ENCODE measurements at regions not wholly inside any gene's neighbourhood (a gene's known extent, or its start where the extent isn't known, plus 50 kb on each side); places are given as distances from the start of the nearest gene placed in this dataset.

DNA sequence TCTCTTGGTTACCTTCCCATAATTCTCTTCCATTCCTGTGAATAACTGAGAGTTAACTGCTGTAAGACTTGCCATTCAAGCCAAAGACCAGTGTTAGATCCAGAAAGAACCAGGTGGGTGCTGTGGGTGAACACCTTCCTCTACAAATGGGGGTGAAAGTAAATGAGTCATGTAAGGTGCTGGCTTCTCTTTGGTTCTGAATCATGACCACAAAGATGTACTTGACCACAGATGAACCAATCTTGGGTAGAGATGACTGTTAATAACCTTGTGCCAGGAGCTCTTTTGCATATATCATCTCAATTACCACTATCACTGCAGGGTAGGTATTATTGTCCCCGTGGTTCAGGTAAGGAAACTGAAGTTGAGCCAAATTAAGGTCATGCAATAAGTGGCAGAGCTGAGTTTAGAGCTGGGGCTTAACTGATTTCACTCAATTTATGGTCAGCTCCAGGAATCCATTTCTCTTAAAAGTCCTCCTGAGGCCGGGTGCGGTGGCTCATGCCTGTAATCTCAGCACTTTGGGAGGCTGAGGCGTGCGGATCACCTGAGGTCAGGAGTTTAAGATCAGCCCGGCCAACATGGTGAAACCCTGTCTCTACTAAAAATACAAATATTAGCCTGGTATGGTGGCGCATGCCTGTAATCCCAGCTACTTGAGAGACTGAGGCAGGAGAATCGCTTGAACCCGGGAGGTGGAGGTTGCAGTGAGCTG is 244.9 kb upstream of the CXCR4 start:
- no peak overlapping the region for H3K9ac ChIP-seq (ENCODE audit: low read depth in 1 of 2, low read length in 2 of 2)
- H3K36me3 ChIP-seq (ENCODE audit: control insufficient read depth in 2 of 2, insufficient read depth in 2 of 2, low read length in 2 of 2), result no peaks in the 10 kb centered on the region
- no peaks in the 10 kb centered on the region for H3K9me3 ChIP-seq (ENCODE audit: control insufficient read depth in 2 of 2, low read length in 2 of 2)
- no peaks in the 10 kb centered on the region for H3K27me3 ChIP-seq (ENCODE audit: control insufficient read depth in 2 of 2, insufficient read depth in 2 of 2, low read length in 2 of 2)
- no peaks in the 10 kb centered on the region for H3K4me1 ChIP-seq (ENCODE audit: control insufficient read depth in 2 of 2, insufficient read depth in 2 of 2, low read length in 2 of 2)
- no peak overlapping the region for H3K4me3 ChIP-seq (ENCODE audit: low read length in 2 of 2)
- no peak overlapping the region for H3K27ac ChIP-seq (ENCODE audit: low read depth in 2 of 2, low read length in 2 of 2)

DNA sequence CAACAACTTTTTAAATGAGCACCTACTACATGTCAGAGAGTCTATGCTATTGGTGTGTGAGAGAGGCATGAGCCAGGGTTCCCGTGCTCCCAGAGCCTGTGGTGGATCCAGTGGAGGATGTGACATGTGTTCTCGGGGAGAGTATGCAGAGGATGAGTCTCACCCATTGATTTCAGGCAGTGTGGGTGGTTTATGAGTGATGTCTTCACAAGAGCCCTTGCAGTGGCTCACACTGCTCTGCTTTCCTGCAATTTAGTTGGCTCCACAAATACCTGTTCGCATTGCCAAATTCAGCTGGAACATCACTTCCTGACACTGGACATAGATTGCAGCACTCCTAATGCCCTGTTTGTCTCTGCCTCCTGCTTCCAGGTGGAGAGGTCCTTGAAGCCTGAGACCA is 243.6 kb upstream of the CXCR4 start:
- H3K27ac ChIP-seq (ENCODE audit: low read depth in 2 of 2, low read length in 2 of 2), result no peak overlapping the region
- H3K9me3 ChIP-seq (ENCODE audit: control insufficient read depth in 2 of 2, low read length in 2 of 2), result no peaks in the 10 kb centered on the region
- H3K36me3 ChIP-seq (ENCODE audit: control insufficient read depth in 2 of 2, insufficient read depth in 2 of 2, low read length in 2 of 2), result no peaks in the 10 kb centered on the region
- H3K4me1 ChIP-seq (ENCODE audit: control insufficient read depth in 2 of 2, insufficient read depth in 2 of 2, low read length in 2 of 2), result no peaks in the 10 kb centered on the region
- H3K4me3 ChIP-seq (ENCODE audit: low read length in 2 of 2), result no peak overlapping the region
- H3K9ac ChIP-seq (ENCODE audit: low read depth in 1 of 2, low read length in 2 of 2), result no peak overlapping the region
- no peaks in the 10 kb centered on the region for H3K27me3 ChIP-seq (ENCODE audit: control insufficient read depth in 2 of 2, insufficient read depth in 2 of 2, low read length in 2 of 2)

DNA sequence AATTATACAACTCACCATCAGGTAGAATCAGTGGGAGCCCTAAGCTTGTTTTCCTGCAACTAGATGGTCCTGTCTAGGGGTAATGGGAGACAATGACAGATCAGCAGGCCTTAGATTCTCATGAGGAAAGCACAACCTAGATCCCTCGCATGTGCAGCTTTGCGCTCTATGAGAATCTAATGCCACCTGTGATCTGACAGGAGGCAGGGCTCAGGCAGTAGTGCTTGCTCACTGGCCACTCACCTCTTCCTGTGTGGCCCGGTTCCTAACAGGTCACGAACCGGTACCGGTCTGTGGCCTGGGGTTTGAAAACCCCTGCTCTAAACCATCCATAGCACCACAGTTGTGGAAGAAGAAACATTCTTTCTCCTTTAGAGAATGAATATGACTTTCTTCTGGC is 242.8 kb upstream of the CXCR4 start:
- Histone ChIP-seq H3K4me1 (ENCODE audit: control insufficient read depth in 2 of 2, insufficient read depth in 2 of 2, low read length in 2 of 2) (no peaks in the 10 kb centered on the region), H3K4me3 (ENCODE audit: low read length in 2 of 2) (no peak overlapping the region), H3K27ac (ENCODE audit: low read depth in 2 of 2, low read length in 2 of 2) (no peak overlapping the region), H3K9ac (ENCODE audit: low read depth in 1 of 2, low read length in 2 of 2) (no peak overlapping the region), H3K9me3 (ENCODE audit: control insufficient read depth in 2 of 2, low read length in 2 of 2) (no peaks in the 10 kb centered on the region), H3K36me3 (ENCODE audit: control insufficient read depth in 2 of 2, insufficient read depth in 2 of 2, low read length in 2 of 2) (no peaks in the 10 kb centered on the region), H3K27me3 (ENCODE audit: control insufficient read depth in 2 of 2, insufficient read depth in 2 of 2, low read length in 2 of 2) (no peaks in the 10 kb centered on the region)

DNA sequence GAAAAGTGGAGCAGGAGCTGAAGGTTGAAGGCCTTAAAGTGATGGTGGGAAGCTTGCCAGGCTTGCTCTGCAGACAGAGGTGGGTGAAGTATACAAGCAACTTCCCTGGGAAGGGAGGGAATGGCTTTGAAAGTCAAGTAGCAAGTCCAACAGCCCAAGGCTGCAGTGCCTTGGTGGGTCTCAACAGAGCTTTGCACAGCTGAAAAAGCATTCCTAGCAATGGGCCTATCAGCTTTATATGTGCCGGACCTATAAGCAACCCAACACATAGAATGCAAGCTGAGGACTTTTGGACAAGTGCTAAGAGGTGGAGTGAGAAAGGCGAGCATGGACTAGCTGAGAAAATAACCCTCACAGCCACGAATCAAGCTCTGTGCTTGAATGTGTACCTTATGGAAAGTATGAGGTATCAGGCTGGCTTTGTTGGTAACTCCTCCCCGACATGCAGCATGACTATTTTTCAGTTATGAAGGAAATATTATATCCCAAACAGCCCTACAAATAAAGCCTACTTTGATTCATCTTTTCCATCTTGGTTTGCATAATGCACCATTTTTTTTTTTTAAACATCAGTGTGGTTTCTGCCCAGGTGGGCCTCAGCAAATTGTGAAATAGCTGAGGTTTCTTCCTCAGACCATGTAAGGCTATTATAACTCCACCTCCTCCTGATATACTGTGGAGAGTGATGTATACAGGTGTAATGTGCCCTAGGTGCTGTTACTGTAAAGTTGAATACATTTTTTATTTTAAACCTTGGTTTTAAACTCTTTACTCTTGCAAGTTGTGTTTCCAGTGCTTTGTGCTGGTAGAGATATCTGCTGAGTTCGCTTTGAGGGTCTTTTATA is 241.4 kb upstream of the CXCR4 start:
- Histone ChIP-seq H3K9ac (ENCODE audit: low read depth in 1 of 2, low read length in 2 of 2) (no peak overlapping the region), H3K36me3 (ENCODE audit: control insufficient read depth in 2 of 2, insufficient read depth in 2 of 2, low read length in 2 of 2) (no peaks in the 10 kb centered on the region), H3K27me3 (ENCODE audit: control insufficient read depth in 2 of 2, insufficient read depth in 2 of 2, low read length in 2 of 2) (no peaks in the 10 kb centered on the region), H3K4me1 (ENCODE audit: control insufficient read depth in 2 of 2, insufficient read depth in 2 of 2, low read length in 2 of 2) (no peaks in the 10 kb centered on the region), H3K9me3 (ENCODE audit: control insufficient read depth in 2 of 2, low read length in 2 of 2) (no peaks in the 10 kb centered on the region), H3K27ac (ENCODE audit: low read depth in 2 of 2, low read length in 2 of 2) (no peak overlapping the region), H3K4me3 (ENCODE audit: low read length in 2 of 2) (no peak overlapping the region)

DNA sequence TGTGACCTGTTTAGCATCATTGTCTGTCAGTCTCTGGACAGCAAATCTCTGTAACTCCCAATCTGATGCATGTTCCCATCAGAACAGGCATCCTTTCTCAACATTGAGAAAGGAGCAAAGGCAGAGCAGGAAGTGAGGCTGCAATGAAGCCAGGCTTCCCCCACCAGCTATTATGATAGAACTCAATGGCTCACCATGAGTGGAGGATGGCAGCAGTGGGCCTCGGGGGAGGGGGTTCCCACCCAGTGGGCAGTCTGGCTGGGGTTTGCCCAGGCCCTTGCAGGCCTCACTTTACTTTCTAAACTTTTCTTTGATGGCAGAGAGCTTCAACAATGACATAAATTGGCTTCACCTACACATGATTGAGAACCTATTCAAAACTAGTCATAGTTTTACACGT is 240.6 kb upstream of the CXCR4 start:
- Histone ChIP-seq H3K36me3 (ENCODE audit: control insufficient read depth in 2 of 2, insufficient read depth in 2 of 2, low read length in 2 of 2) (no peaks in the 10 kb centered on the region), H3K4me3 (ENCODE audit: low read length in 2 of 2) (no peak overlapping the region), H3K4me1 (ENCODE audit: control insufficient read depth in 2 of 2, insufficient read depth in 2 of 2, low read length in 2 of 2) (no peaks in the 10 kb centered on the region), H3K27me3 (ENCODE audit: control insufficient read depth in 2 of 2, insufficient read depth in 2 of 2, low read length in 2 of 2) (no peaks in the 10 kb centered on the region), H3K9me3 (ENCODE audit: control insufficient read depth in 2 of 2, low read length in 2 of 2) (no peaks in the 10 kb centered on the region), H3K27ac (ENCODE audit: low read depth in 2 of 2, low read length in 2 of 2) (no peak overlapping the region), H3K9ac (ENCODE audit: low read depth in 1 of 2, low read length in 2 of 2) (no peak overlapping the region)

DNA sequence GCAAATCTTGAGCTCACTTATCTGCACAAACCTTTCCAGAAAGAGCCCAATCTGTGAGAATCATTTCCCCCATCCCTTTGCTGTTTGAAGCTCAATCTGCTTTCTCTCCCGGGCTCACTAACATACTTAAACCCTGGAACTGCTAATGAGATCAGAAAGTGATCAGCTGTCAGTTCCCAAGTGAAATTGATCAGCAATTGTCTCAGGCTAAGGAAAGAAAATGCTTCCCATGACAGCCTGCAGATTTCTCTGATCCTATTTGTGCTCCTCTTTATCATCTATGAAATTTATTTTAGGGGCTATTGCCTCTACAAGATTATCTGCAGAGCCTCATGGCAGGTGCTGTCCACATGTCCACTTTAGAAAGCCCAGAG is 239.0 kb upstream of the CXCR4 start:
- H3K27ac ChIP-seq (ENCODE audit: low read depth in 2 of 2, low read length in 2 of 2), result no peak overlapping the region
- H3K9me3 ChIP-seq (ENCODE audit: control insufficient read depth in 2 of 2, low read length in 2 of 2), result no peaks in the 10 kb centered on the region
- H3K4me3 ChIP-seq (ENCODE audit: low read length in 2 of 2), result no peak overlapping the region
- no peaks in the 10 kb centered on the region for H3K36me3 ChIP-seq (ENCODE audit: control insufficient read depth in 2 of 2, insufficient read depth in 2 of 2, low read length in 2 of 2)
- H3K9ac ChIP-seq (ENCODE audit: low read depth in 1 of 2, low read length in 2 of 2), result no peak overlapping the region
- H3K4me1 ChIP-seq (ENCODE audit: control insufficient read depth in 2 of 2, insufficient read depth in 2 of 2, low read length in 2 of 2), result no peaks in the 10 kb centered on the region
- no peaks in the 10 kb centered on the region for H3K27me3 ChIP-seq (ENCODE audit: control insufficient read depth in 2 of 2, insufficient read depth in 2 of 2, low read length in 2 of 2)

DNA sequence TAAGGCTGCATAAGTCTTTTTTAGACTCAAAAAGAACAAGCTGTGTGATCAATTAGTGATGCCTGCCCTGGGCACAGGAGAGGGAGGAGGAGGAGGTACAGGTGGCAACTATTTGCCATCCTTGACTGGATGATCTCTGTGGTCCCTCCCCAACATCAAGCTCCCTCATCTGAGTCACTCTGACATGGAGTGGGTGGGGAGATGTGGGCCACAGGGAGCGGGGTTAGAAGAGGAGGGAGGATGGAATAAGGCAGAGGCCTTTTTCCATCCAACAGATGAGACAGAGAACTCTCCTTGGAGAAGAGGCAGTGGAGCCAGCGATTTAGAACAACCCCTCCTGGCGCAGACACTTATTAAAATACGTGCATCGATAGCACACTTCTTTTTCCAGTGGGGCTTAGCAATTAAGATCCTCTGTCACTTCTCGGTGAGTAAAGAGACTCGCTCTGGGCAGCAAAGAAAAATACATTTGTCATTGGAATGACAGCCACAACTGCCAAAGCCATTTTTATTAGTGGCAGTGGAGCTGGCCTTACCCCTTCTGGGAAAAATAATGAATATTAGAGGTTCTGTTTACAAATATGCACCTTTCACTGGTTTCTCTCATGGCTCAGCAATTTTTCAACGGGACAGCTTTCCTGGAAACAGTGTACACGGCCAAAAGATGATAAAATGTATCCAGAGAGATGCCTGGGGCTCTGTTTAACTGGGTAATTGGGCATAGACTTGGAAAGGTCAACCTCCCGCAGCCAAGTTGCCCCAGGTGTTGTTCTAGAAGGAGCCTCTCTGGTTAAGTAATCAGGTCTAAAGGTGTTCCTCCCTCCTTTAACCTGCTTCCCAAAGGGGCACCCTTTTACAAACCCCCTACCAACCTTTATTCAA is 238.4 kb upstream of the CXCR4 start:
- H3K9ac ChIP-seq (ENCODE audit: low read depth in 1 of 2, low read length in 2 of 2), result no peak overlapping the region
- H3K4me1 ChIP-seq (ENCODE audit: control insufficient read depth in 2 of 2, insufficient read depth in 2 of 2, low read length in 2 of 2), result no peaks in the 10 kb centered on the region
- H3K4me3 ChIP-seq (ENCODE audit: low read length in 2 of 2), result no peak overlapping the region
- no peaks in the 10 kb centered on the region for H3K36me3 ChIP-seq (ENCODE audit: control insufficient read depth in 2 of 2, insufficient read depth in 2 of 2, low read length in 2 of 2)
- no peak overlapping the region for H3K27ac ChIP-seq (ENCODE audit: low read depth in 2 of 2, low read length in 2 of 2)
- H3K9me3 ChIP-seq (ENCODE audit: control insufficient read depth in 2 of 2, low read length in 2 of 2), result no peaks in the 10 kb centered on the region
- H3K27me3 ChIP-seq (ENCODE audit: control insufficient read depth in 2 of 2, insufficient read depth in 2 of 2, low read length in 2 of 2), result no peaks in the 10 kb centered on the region

DNA sequence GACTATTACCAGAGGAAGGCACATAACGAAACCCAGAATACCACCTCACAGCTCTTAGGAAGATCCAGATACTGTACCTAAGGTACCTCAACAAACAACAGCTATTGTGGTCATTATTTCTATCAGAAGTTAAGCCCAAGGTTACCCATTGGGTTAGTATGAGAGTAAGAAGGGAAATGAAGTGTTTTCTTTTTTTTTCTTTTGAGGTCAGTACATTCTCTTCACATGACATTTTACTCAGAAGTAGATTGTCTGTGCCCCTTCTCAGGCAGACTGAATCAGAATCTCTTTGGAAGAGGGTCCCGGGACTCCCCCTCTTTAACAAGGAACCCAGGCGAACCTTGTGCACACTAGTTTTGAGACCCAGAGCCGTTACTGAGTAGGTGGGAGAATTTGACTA is 233.7 kb upstream of the CXCR4 start:
- no peaks in the 10 kb centered on the region for H3K4me1 ChIP-seq (ENCODE audit: control insufficient read depth in 2 of 2, insufficient read depth in 2 of 2, low read length in 2 of 2)
- no peak overlapping the region for H3K9ac ChIP-seq (ENCODE audit: low read depth in 1 of 2, low read length in 2 of 2)
- no peaks in the 10 kb centered on the region for H3K36me3 ChIP-seq (ENCODE audit: control insufficient read depth in 2 of 2, insufficient read depth in 2 of 2, low read length in 2 of 2)
- no peak overlapping the region for H3K4me3 ChIP-seq (ENCODE audit: low read length in 2 of 2)
- no peak overlapping the region for H3K27ac ChIP-seq (ENCODE audit: low read depth in 2 of 2, low read length in 2 of 2)
- no peaks in the 10 kb centered on the region for H3K9me3 ChIP-seq (ENCODE audit: control insufficient read depth in 2 of 2, low read length in 2 of 2)
- no peaks in the 10 kb centered on the region for H3K27me3 ChIP-seq (ENCODE audit: control insufficient read depth in 2 of 2, insufficient read depth in 2 of 2, low read length in 2 of 2)

DNA sequence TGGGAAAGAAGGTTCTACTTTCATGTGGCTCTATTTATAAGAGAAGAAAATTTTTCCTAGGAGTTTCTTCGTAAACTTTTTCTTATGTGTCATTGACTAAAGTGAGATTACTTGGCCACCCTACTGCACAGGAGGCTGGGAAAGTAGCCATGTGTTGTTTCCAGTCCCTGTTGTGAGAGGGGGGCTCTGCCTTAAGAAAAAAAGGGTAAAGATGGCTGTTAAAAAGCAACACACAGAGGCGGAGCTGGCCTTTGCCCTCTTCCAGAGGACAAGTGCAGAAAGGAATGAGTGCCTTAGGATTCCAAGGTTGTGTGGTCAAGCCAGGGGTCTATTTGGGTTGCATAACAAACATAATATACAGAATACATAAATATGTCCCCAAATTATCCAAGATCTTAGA is 230.0 kb upstream of the CXCR4 start:
- Histone ChIP-seq H3K36me3 (ENCODE audit: control insufficient read depth in 2 of 2, insufficient read depth in 2 of 2, low read length in 2 of 2) (no peaks in the 10 kb centered on the region), H3K27me3 (ENCODE audit: control insufficient read depth in 2 of 2, insufficient read depth in 2 of 2, low read length in 2 of 2) (no peaks in the 10 kb centered on the region), H3K9me3 (ENCODE audit: control insufficient read depth in 2 of 2, low read length in 2 of 2) (no peaks in the 10 kb centered on the region), H3K27ac (ENCODE audit: low read depth in 2 of 2, low read length in 2 of 2) (no peak overlapping the region), H3K9ac (ENCODE audit: low read depth in 1 of 2, low read length in 2 of 2) (no peak overlapping the region), H3K4me3 (ENCODE audit: low read length in 2 of 2) (no peak overlapping the region), H3K4me1 (ENCODE audit: control insufficient read depth in 2 of 2, insufficient read depth in 2 of 2, low read length in 2 of 2) (no peaks in the 10 kb centered on the region)

DNA sequence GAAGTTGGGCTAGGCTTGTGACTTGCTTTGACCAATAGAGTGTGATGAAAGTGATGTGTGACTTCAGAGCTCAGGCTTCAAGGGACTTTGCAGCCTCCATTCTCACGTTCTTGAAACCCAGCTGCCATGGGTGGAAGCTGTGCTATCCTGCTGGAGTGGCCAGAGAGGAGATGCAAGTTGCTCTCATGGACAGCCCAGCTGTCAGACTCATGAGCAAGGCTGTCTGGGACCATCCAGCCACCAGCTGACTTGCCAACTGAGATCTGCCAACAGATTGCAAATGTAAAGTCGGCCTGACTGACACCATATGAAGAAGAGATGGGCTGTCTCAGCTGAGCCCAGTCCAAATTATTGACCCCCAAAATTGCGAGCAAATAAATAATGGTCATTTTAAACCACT is 226.4 kb upstream of the CXCR4 start:
- Histone ChIP-seq H3K4me1 (ENCODE audit: control insufficient read depth in 2 of 2, insufficient read depth in 2 of 2, low read length in 2 of 2) (no peaks in the 10 kb centered on the region), H3K9me3 (ENCODE audit: control insufficient read depth in 2 of 2, low read length in 2 of 2) (no peaks in the 10 kb centered on the region), H3K4me3 (ENCODE audit: low read length in 2 of 2) (no peak overlapping the region)

More for the DNA sequence above, 226.4 kb upstream of the CXCR4 start:
- Histone ChIP-seq H3K9ac (ENCODE audit: low read depth in 1 of 2, low read length in 2 of 2) (no peak overlapping the region), H3K36me3 (ENCODE audit: control insufficient read depth in 2 of 2, insufficient read depth in 2 of 2, low read length in 2 of 2) (no peaks in the 10 kb centered on the region), H3K27me3 (ENCODE audit: control insufficient read depth in 2 of 2, insufficient read depth in 2 of 2, low read length in 2 of 2) (no peaks in the 10 kb centered on the region), H3K27ac (ENCODE audit: low read depth in 2 of 2, low read length in 2 of 2) (no peak overlapping the region)

All from mucosa of rectum (tissue), 2 donors.